ENCODE measurements at regions not wholly inside any gene's neighbourhood (a gene's known extent, or its start where the extent isn't known, plus 50 kb on each side); places are given as distances from the start of the nearest gene placed in this dataset.
A peak's percentile ranks its signal among the peaks of the same experiment; 100 is the strongest.
"Not testable (repeated sequence)": the region's sequence is repeated elsewhere in the genome, so short reads cannot be mapped to it uniquely, and the experiment has no call there.

DNA sequence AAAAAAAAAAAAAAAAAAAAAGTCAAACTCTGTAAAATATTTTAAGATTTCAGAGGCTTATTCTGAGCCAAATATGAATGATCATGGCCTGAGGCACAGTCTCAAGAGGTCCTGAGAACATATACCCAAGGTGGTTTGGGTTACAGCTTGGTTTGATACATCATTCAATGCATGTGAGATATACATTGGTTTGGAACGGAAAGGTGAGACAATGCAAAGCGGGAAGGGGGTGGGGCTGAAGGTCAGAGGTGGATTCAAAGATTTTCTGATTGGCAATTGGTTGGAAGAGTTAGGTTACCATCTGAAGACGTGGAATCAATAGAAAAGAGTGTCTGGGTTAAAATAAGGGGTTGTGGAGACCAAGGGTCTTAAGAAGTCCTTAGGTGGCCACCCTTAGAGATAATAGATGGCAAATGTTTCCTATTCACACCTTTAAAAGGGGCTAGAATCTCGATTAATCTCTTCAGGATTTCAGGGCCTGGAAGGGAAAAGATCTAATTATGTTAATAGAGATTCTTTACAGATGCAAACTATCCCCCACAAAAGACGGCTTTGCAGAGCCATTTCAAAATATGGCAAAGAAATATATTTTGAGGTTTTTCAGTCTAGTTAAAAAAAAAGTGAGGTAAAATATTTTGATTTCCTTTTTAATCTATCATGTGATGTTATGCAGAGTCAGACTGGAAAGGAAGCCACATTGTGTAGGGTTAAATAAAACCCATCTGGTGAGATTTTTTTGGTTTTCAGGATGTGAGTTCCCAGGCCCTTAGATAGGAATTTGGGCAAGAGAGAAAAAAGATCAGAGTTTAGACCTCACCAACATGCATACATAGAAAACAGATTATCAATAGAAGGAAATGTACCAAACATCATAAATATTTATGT is 173.8 kb upstream of the CNOT2 start:
- no peak for TF ChIP-seq Cebpa-rat (IDR thresholded peaks at IDR 0.05)
- Histone ChIP-seq H3K9me3 (no peaks in the 10 kb centered on the region), H3K4me1 (peaks cover 16% of the 10 kb centered on the region; the same call in 1 of the 2 replicates), H3K4me3 (no peak overlapping the region), H3K27me3 (no peaks in the 10 kb centered on the region), H3K27ac (no peak overlapping the region), H4K20me1 (no peaks in the 10 kb centered on the region), H3K4me2 (no peak overlapping the region), H3K9ac (no peak overlapping the region), H3K36me3 (no peaks in the 10 kb centered on the region)

DNA sequence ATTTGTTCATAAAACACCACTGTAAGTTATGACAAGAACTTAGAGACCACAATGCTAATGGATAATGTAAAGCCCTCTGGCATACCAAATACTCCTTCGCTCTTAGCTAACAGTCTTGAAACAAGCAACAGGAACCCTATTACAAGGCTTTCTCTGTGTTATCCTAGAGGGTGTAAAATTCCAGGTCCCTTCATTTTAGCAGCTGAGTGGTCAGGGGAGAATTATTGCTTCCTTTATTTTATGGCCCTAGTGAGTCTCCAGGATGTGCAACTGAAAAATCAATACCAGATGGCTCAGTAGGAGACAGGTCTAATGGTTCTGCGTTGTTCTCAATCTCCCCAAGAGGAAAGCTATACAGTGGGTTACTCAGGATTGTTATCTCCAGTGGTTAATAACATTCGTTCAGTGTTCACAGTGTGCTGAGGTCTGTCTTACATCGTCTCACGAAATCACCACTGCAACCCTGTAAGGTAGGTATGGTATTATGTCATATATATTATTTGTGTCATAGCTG is 172.7 kb upstream of the CNOT2 start:
- Histone ChIP-seq H3K9me3 (no peaks in the 10 kb centered on the region), H3K4me2 (no peak overlapping the region), H3K9ac (no peak overlapping the region), H3K4me1 (peaks cover 16% of the 10 kb centered on the region; the same call in 1 of the 2 replicates), H3K4me3 (no peak overlapping the region), H3K36me3 (no peaks in the 10 kb centered on the region), H3K27me3 (no peaks in the 10 kb centered on the region), H3K27ac (no peak overlapping the region), H4K20me1 (no peaks in the 10 kb centered on the region)
- no peak for TF ChIP-seq Cebpa-rat (IDR thresholded peaks at IDR 0.05)

DNA sequence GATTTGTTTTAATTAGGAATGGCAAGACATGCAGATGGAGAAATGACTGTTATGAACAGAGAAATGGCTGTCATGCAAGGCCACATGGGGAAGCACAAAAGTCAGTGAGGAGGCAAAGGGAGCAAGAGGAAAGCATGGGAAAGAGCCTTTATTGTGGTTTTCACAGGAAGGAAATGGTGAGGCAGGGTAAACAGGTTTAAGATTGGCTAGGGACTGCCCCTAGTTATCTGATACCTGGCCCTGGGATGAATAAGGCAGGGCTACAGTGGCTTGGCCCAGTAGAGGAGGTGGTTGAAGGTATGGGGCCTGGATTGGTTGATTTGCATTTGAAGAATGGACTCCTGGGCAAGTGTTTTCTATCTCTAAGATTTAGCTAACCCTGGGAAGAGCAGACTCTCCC is 168.7 kb upstream of the CNOT2 start:
- no peak overlapping the region for H3K9ac ChIP-seq
- no peak for TF ChIP-seq Cebpa-rat (IDR thresholded peaks at IDR 0.05)
- H3K9me3 ChIP-seq: no peaks in the 10 kb centered on the region
- H3K4me3 ChIP-seq: no peak overlapping the region
- H3K27me3 ChIP-seq: no peaks in the 10 kb centered on the region
- no peak overlapping the region for H3K27ac ChIP-seq
- no peaks in the 10 kb centered on the region for H3K36me3 ChIP-seq
- H3K4me1 ChIP-seq: peaks cover 4% of the 10 kb centered on the region; the same call in 1 of the 2 replicates
- H3K4me2 ChIP-seq: no peak overlapping the region
- H4K20me1 ChIP-seq: no peaks in the 10 kb centered on the region

DNA sequence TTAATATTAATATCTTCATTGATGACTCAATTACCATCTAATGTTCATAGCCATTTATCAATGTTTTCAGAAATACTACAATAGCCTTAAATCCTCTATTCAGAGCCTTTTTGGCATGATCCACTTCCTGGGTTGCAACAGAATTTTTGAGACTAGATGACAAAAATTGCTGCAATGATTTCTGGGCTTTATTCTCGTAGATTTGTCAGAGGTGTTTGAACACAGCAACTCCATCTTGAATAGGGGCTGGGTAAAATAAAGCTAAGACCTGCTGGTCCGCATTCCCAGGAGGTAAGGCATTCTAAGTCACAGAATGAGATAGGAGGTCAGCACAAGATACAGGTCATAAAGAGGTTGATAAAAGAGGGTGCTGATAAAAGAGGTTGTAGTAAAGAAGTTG is 165.8 kb upstream of the CNOT2 start:
- no peaks in the 10 kb centered on the region for H4K20me1 ChIP-seq
- no peak for TF ChIP-seq Cebpa-rat (IDR thresholded peaks at IDR 0.05)
- H3K27me3 ChIP-seq: no peaks in the 10 kb centered on the region
- H3K4me1 ChIP-seq: peaks cover 18% of the 10 kb centered on the region
- no peak overlapping the region for H3K4me2 ChIP-seq
- no peak overlapping the region for H3K27ac ChIP-seq
- H3K4me3 ChIP-seq: no peak overlapping the region
- no peaks in the 10 kb centered on the region for H3K9me3 ChIP-seq
- H3K36me3 ChIP-seq: no peaks in the 10 kb centered on the region
- no peak overlapping the region for H3K9ac ChIP-seq

DNA sequence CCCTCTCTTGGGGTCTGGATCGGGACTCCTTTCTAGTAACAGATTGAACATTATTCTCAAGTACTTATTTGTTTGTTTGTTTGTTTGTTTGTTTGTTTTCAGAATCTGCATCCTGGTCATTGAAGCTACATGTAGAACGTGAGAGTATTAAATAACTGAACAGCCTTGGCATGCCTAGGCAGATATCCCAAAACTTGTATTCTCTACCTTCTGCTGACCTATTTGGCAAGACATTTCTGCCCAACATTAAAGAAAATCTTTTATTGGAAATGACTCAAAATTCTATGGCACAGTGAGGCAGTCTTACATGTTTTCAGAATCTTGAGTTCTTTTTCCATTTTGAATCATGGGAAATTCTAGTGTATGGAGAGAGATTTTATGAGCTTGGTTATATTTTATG is 165.1 kb upstream of the CNOT2 start:
- H3K4me1 ChIP-seq: peaks cover 18% of the 10 kb centered on the region
- no peaks in the 10 kb centered on the region for H3K9me3 ChIP-seq
- H4K20me1 ChIP-seq: no peaks in the 10 kb centered on the region
- H3K36me3 ChIP-seq: no peaks in the 10 kb centered on the region
- no peaks in the 10 kb centered on the region for H3K27me3 ChIP-seq
- H3K4me2 ChIP-seq: no peak overlapping the region
- H3K27ac ChIP-seq: no peak overlapping the region
- H3K9ac ChIP-seq: no peak overlapping the region
- TF ChIP-seq Cebpa-rat (IDR thresholded peaks at IDR 0.05): no peak
- no peak overlapping the region for H3K4me3 ChIP-seq

DNA sequence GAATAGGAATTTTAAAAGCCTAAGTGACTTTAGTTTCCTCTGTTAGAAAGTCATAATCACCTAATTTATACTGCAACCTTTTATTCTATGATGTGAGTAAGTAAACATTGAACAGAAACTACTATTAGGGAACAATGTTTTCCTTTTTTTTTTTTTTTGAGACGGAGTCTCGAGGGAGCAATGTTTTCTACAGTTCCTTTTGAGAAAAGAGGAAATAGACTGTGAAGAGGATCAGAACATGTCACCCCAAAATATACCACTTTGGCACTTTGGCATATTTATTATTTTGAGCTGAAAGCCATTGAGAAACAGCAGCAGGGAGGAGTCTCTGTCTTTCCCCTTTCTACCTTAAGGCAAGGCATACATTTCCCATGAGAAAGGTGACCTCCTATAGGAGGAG is 162.7 kb upstream of the CNOT2 start:
- no peak overlapping the region for H3K4me3 ChIP-seq
- 0 out of 2 replicates have a peak overlapping the region, but pooled peaks have one; percentile 6 for H3K27ac ChIP-seq
- H3K9ac ChIP-seq: no peak overlapping the region
- H3K36me3 ChIP-seq: no peaks in the 10 kb centered on the region
- TF ChIP-seq Cebpa-rat (IDR thresholded peaks at IDR 0.05): no peak
- H3K27me3 ChIP-seq: no peaks in the 10 kb centered on the region
- H3K9me3 ChIP-seq: no peaks in the 10 kb centered on the region
- H3K4me2 ChIP-seq: peak overlapping the region; percentile 64
- H3K4me1 ChIP-seq: peaks cover 28% of the 10 kb centered on the region
- no peaks in the 10 kb centered on the region for H4K20me1 ChIP-seq

DNA sequence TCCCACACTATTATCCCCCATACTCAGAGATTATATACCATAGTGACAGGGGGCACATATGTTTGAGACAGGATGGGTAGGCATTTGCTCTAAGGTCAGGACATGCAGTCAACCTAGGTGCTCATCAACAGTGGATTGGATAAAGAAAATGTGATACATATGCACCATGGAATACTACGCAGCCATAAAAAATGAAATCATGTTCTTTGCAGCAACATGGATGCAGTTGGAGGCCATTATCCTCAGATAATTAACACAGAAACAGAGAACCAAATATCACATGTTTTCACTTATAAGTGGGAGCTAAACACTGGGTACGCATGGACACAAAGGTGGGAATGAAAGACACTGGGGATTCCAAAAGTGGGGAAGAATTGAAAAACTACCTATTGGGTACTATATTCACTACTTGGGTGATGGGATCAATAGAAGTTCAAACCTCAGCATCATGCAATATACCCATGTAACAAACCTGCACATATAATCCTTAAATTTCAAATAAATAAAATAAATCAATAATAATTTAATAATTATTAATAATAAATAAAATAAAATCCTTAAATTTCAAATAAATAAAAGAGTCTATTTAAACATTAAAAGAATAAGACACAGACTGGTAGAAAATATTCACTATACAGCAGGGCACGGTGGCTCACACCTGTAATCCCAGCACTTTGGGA is 160.1 kb upstream of the CNOT2 start:
- Histone ChIP-seq H3K27me3 (no peaks in the 10 kb centered on the region), H4K20me1 (no peaks in the 10 kb centered on the region), H3K36me3 (no peaks in the 10 kb centered on the region), H3K4me1 (peaks cover 28% of the 10 kb centered on the region), H3K27ac (no peak overlapping the region), H3K9me3 (no peaks in the 10 kb centered on the region), H3K4me3 (no peak overlapping the region), H3K9ac (no peak overlapping the region), H3K4me2 (peak overlapping the region; percentile 17; the same call in 1 of the 2 replicates)
- no peak for TF ChIP-seq Cebpa-rat (IDR thresholded peaks at IDR 0.05)

DNA sequence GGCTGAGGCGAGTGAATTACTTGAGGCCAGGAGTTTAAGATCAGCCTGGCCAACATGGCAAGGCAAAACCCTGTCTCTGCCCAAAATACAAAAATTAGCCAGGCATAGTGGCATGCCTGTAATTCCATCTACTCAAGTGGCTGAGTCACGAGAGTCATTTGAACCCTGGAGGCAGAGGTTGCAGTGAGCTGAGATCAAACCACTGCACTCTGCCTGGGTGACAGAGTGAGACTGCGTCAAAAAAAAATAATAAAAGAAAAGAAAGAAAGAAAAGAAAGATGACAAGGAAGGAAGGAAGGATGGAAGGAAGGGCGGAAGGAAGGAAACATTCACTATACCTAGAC is 159.6 kb upstream of the CNOT2 start:
- H3K36me3 ChIP-seq: no peaks in the 10 kb centered on the region
- peaks cover 28% of the 10 kb centered on the region for H3K4me1 ChIP-seq
- no peak overlapping the region for H3K9ac ChIP-seq
- H3K9me3 ChIP-seq: no peaks in the 10 kb centered on the region
- H3K27me3 ChIP-seq: no peaks in the 10 kb centered on the region
- peak overlapping the region; percentile 17; the same call in 1 of the 2 replicates for H3K4me2 ChIP-seq
- TF ChIP-seq Cebpa-rat (IDR thresholded peaks at IDR 0.05): no peak
- no peak overlapping the region for H3K27ac ChIP-seq
- no peak overlapping the region for H3K4me3 ChIP-seq
- H4K20me1 ChIP-seq: no peaks in the 10 kb centered on the region

DNA sequence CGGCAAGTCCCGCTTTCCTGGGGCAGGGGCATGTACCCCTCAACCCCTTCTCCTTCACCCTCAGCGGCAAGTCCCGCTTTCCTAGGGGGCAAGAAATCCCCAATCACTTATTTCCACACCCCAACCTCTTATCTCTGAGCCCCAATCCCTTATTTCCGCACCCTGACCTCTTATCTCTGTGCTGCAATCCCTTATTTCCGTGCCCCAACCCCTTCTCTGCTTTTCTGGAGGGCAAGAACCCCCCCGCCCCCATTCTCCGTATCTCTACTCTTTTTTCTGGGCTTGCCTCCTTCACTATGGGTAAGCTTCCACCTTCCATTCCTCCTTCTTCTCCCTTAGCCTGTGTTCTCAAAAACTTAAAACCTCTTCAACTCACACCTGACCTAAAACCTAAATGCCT is 156.9 kb upstream of the CNOT2 start:
- not testable (repeated sequence) for H3K9me3 ChIP-seq, H3K4me2 ChIP-seq, H3K36me3 ChIP-seq, H3K27me3 ChIP-seq, H4K20me1 ChIP-seq, H3K4me3 ChIP-seq, H3K27ac ChIP-seq, H3K9ac ChIP-seq
- H3K4me1 ChIP-seq: peaks cover 13% of the 10 kb centered on the region

DNA sequence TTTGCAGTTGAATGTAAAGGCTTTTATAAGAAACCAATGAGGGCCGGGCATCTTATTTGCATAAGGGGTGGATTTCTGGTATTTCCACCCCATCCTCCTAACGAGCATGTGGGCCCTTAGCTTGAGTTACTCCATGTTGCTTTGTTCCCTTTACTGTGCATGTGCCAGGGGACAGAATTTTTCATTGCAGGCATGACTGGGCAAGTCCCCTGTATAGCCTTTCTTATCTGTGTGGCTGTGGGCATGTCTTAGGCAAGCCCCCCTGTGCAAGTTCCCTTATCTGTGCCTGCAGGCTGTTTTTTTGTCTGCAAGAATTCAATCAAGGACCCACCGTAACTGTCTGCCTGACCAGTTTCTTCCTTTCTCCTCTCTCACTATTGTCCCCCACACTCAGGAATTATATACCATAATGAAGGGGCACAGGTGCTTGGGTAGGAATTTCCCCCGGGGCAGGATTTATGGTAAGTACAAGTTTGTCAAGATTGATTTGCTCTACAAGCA is 152.2 kb upstream of the CNOT2 start:
- Histone ChIP-seq H3K4me2 (no peak overlapping the region), H3K9me3 (no peaks in the 10 kb centered on the region; the same call in 1 of the 2 replicates), H3K4me1 (no peaks in the 10 kb centered on the region), H3K27ac (no peak overlapping the region), H3K36me3 (no peaks in the 10 kb centered on the region), H3K27me3 (no peaks in the 10 kb centered on the region), H3K4me3 (no peak overlapping the region), H4K20me1 (no peaks in the 10 kb centered on the region), H3K9ac (no peak overlapping the region)
- no peak for TF ChIP-seq Cebpa-rat (IDR thresholded peaks at IDR 0.05)
